Activated T-helper 17 cell treated with anti-CD3 and anti-CD28 coated beads, Interleukin-2, amount 50 U/mL, for 72 hours (primary cell): ENCODE measurements at regions not wholly inside any gene's neighbourhood (a gene's known extent, or its start where the extent isn't known, plus 50 kb on each side); places are given as distances from the start of the nearest gene placed in this dataset.
A peak's percentile ranks its signal among the peaks of the same experiment; 100 is the strongest.

Experiments
- ATAC-seq: fragments of 150-1000 bp; cut with Tn5 transposase; replicated peaks from 2 replicates; pipeline ENCODE4 v1.10.0; 2021; ENCODE audit warnings: mild to moderate bottlenecking, moderate library complexity
- H3K27ac Mint-ChIP-seq: one replicate; pipeline ENCODE4 v1.8.0; 2022; ENCODE audit warnings: mixed read lengths
- H3K27me3 Mint-ChIP-seq: one replicate; pipeline ENCODE4 v1.8.0; 2022; ENCODE audit warnings: mixed read lengths
- H3K36me3 Mint-ChIP-seq: one replicate; pipeline ENCODE4 v1.8.0; 2022; ENCODE audit warnings: low read depth, mild to moderate bottlenecking, mixed read lengths
- H3K4me1 Mint-ChIP-seq: one replicate; pipeline ENCODE4 v1.8.0; 2022; ENCODE audit warnings: mixed read lengths
- H3K4me3 Mint-ChIP-seq: one replicate; pipeline ENCODE4 v1.8.0; 2022; ENCODE audit warnings: mild to moderate bottlenecking, mixed read lengths
- H3K9me3 Mint-ChIP-seq: one replicate; pipeline ENCODE4 v1.8.0; 2022; ENCODE audit warnings: mixed read lengths

DNA sequence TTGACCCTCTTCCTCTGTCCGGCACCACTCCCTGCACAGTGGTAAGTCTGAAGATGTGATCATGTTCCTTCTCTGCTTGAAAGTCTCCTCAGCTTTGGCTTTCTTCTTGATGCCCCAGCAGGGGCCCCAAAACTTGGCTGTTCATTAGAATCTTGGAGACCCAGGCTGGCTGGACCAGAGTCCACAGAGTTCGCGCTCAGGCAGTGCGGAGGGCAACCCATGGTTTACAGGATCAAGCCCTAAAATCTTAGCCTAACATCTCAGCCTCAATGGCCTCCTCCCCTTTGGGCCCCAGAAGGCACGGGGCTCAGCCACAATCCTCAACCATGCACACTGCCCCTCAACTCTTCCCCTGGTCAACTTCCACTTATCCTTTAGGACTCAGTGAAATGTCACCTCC is 72.9 kb upstream of the GTSF1L start:
- Mint-ChIP-seq H3K36me3 (no peaks in the 10 kb centered on the region), H3K4me1 (no peaks in the 10 kb centered on the region), H3K27ac (no peak overlapping the region), H3K9me3 (peaks cover 14% of the 10 kb centered on the region), H3K4me3 (no peak overlapping the region), H3K27me3 (peaks cover 7% of the 10 kb centered on the region)
- ATAC-seq = no peak

- Mint-ChIP-seq H3K36me3 (no peaks in the 10 kb centered on the region), H3K27me3 (peaks cover 9% of the 10 kb centered on the region), H3K9me3 (peaks cover 11% of the 10 kb centered on the region), H3K27ac (no peak overlapping the region), H3K4me1 (no peaks in the 10 kb centered on the region), H3K4me3 (no peak overlapping the region)
- peak; percentile 21 for ATAC-seq
Measured at GRCh38 chr20:43799150-43799711, 72.4 kb upstream of the GTSF1L start.

DNA sequence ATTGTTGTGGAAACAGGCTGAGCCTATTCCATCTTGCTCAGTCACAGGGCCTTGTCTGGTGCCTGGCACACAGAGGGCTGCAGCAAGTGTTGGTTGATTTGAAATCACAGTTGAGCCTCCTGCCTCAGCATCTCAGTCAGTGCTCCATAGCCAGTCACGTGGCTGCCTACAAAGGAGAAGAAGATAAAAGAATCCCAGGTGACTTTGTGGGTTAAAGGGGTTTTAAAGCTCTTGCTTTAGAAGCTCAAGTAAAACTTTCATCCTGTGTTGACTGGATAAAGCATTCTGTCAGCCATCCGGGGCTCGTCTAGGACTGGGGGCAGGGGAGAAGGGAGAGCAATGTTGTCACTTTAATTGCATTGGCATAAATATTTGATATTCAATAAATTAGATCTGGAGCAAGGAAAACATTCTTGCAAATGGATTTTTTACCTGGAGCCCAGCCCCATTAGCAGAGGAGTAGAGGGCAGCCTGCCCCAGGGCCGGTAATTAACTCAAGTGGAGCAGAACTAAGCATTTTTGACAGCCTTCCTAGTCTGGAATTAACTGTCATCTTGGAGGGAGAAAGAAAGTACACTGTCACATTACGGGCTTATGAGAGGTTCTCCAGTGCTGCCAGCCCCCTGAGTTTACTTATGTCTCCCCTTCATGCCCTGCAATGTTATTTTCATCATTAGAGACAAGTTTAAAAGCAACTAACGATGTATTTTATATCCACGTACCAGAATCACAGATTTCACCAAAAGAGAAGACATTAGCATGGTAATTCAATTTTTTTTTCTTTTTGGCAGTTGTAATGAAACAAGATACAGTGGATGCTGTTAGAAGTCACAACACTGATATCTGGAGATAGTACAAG is 71.7 kb upstream of the GTSF1L start:
- H3K4me1 Mint-ChIP-seq = no peaks in the 10 kb centered on the region
- H3K27me3 Mint-ChIP-seq = peaks cover 9% of the 10 kb centered on the region
- no peak for ATAC-seq
- H3K27ac Mint-ChIP-seq = no peak overlapping the region
- H3K9me3 Mint-ChIP-seq = peaks cover 8% of the 10 kb centered on the region
- H3K4me3 Mint-ChIP-seq = no peak overlapping the region
- no peaks in the 10 kb centered on the region for H3K36me3 Mint-ChIP-seq

- H3K9me3 Mint-ChIP-seq = peaks cover 14% of the 10 kb centered on the region
- ATAC-seq = no peak
- peaks cover 17% of the 10 kb centered on the region for H3K27me3 Mint-ChIP-seq
- H3K4me1 Mint-ChIP-seq = no peaks in the 10 kb centered on the region
- no peaks in the 10 kb centered on the region for H3K36me3 Mint-ChIP-seq
- H3K27ac Mint-ChIP-seq = no peak overlapping the region
- no peak overlapping the region for H3K4me3 Mint-ChIP-seq
Measured at GRCh38 chr20:43794326-43794725, 67.5 kb upstream of the GTSF1L start.

- Mint-ChIP-seq H3K27me3 (peaks cover 12% of the 10 kb centered on the region), H3K4me1 (no peaks in the 10 kb centered on the region), H3K9me3 (peaks cover 14% of the 10 kb centered on the region), H3K4me3 (no peak overlapping the region), H3K27ac (no peak overlapping the region), H3K36me3 (no peaks in the 10 kb centered on the region)
- peak; percentile 59 for ATAC-seq
Measured at GRCh38 chr20:43789593-43789992, 62.8 kb upstream of the GTSF1L start.

GRCh38 chr20:43787937-43788336 is 61.1 kb upstream of the GTSF1L start:
- Mint-ChIP-seq H3K27ac (no peak overlapping the region), H3K36me3 (no peaks in the 10 kb centered on the region), H3K4me1 (no peaks in the 10 kb centered on the region), H3K27me3 (peaks cover 11% of the 10 kb centered on the region), H3K9me3 (peaks cover 13% of the 10 kb centered on the region), H3K4me3 (no peak overlapping the region)
- peak; percentile 42 for ATAC-seq

GRCh38 chr20:43786885-43787284 is 60.1 kb upstream of the GTSF1L start:
- H3K9me3 Mint-ChIP-seq = peaks cover 2% of the 10 kb centered on the region
- peaks cover under 1% of the 10 kb centered on the region for H3K27me3 Mint-ChIP-seq
- peak overlapping the region; percentile 67 for H3K27ac Mint-ChIP-seq
- no peak overlapping the region for H3K4me3 Mint-ChIP-seq
- H3K36me3 Mint-ChIP-seq = no peaks in the 10 kb centered on the region
- ATAC-seq = no peak
- H3K4me1 Mint-ChIP-seq = no peaks in the 10 kb centered on the region

GRCh38 chr20:43781215-43781614 is 54.4 kb upstream of the GTSF1L start:
- Mint-ChIP-seq H3K27ac (no peak overlapping the region), H3K36me3 (no peaks in the 10 kb centered on the region), H3K4me1 (no peaks in the 10 kb centered on the region), H3K9me3 (peaks cover 6% of the 10 kb centered on the region), H3K27me3 (peaks cover 5% of the 10 kb centered on the region), H3K4me3 (no peak overlapping the region)
- no peak for ATAC-seq

- Mint-ChIP-seq H3K4me1 (peaks cover 6% of the 10 kb centered on the region), H3K36me3 (no peaks in the 10 kb centered on the region), H3K27me3 (peaks cover 22% of the 10 kb centered on the region), H3K27ac (no peak overlapping the region), H3K4me3 (no peak overlapping the region), H3K9me3 (peaks cover 10% of the 10 kb centered on the region)
- ATAC-seq = no peak
Measured at GRCh38 chr20:43778375-43778774, 51.6 kb upstream of the GTSF1L start.

GRCh38 chr20:43776691-43777090 is 49.9 kb upstream of the GTSF1L start:
- Mint-ChIP-seq H3K36me3 (no peaks in the 10 kb centered on the region), H3K27ac (no peak overlapping the region), H3K4me3 (no peak overlapping the region), H3K4me1 (peaks cover 6% of the 10 kb centered on the region), H3K27me3 (peaks cover 30% of the 10 kb centered on the region), H3K9me3 (peaks cover 10% of the 10 kb centered on the region)
- no peak for ATAC-seq
